HEK293 (cell line): ENCODE measurements at regions not wholly inside any gene's neighbourhood (a gene's known extent, or its start where the extent isn't known, plus 50 kb on each side); places are given as distances from the start of the nearest gene placed in this dataset.

Experiments used
- CTCF ChIA-PET: fragments of 350-600 bp; formaldehyde crosslinking; extraction: SDS; loops from one replicate; lab custom pipeline; 2021; ENCODE audit warnings: antibody characterized with exemption; lab: Yijun Ruan, JAX
- POLR2A ChIA-PET: fragments of 300-600 bp; formaldehyde crosslinking; extraction: SDS; loops from one replicate; lab custom pipeline; 2020; ENCODE audit warnings: antibody characterized with exemption, inconsistent platforms; lab: Yijun Ruan, JAX
- H3K27ac ChIP-seq: fragments of 200-500 bp; sonication (Bioruptor generic); 2 replicates; pipeline ENCODE4 v1.5.1; 2014; ENCODE audit warnings: low read depth, low read length, control low read depth, inconsistent platforms; ENCODE audit errors: extremely low read depth
- H3K36me3 ChIP-seq, 2 experiments: fragments of 200-500 bp in 1 of 2; sonication (Bioruptor generic) in 1 of 2; 1 replicate in 1 of 2; 2 replicates in 1 of 2; pipeline ENCODE4 v1.5.1; 2014 to 2017; ENCODE audit warnings: inconsistent platforms in 2 of 2, low read length in 2 of 2; ENCODE audit not compliant: control insufficient read depth in 2 of 2, insufficient read depth in 1 of 2
- H3K4me1 ChIP-seq: fragments of 200-500 bp; sonication (Bioruptor generic); 2 replicates; pipeline ENCODE4 v1.5.1; 2014; ENCODE audit warnings: mild to moderate bottlenecking, low read length, inconsistent platforms; ENCODE audit not compliant: control insufficient read depth, insufficient read depth
- H3K4me3 ChIP-seq: 2 replicates; pipeline ENCODE4 v1.5.1; 2011; ENCODE audit warnings: low read depth, mild to moderate bottlenecking, control low read depth, low read length, moderate library complexity
- H3K9me3 ChIP-seq: fragments of 200-500 bp; sonication (Bioruptor generic); 2 replicates; pipeline ENCODE4 v1.5.1; 2014; ENCODE audit warnings: low read depth, low read length, inconsistent platforms; ENCODE audit not compliant: control insufficient read depth, insufficient read depth
- BCL11B ChIP-seq: fragments of 450-650 bp; formaldehyde crosslinking; IDR thresholded peaks from 2 replicates; pipeline ENCODE4 v1.5.1; 2016; ENCODE audit warnings: low read depth, missing biosample characterization, missing genetic modification characterization
- GLIS1 ChIP-seq: fragments of 450-650 bp; formaldehyde crosslinking; IDR thresholded peaks from 2 replicates; pipeline ENCODE4 v1.5.1; 2016; ENCODE audit warnings: missing biosample characterization, missing genetic modification characterization
- HOXD13 ChIP-seq: sonication (generic); formaldehyde crosslinking; IDR thresholded peaks from 2 replicates; pipeline ENCODE4 v1.8.0; 2022; ENCODE audit warnings: missing genetic modification reagents, borderline replicate concordance
- KLF1 ChIP-seq: fragments of 450-650 bp; formaldehyde crosslinking; IDR thresholded peaks from 2 replicates; pipeline ENCODE4 v1.5.1; 2016; ENCODE audit warnings: missing biosample characterization, missing genetic modification characterization
- KLF10 ChIP-seq: fragments of 450-650 bp; IDR thresholded peaks from 2 replicates; pipeline ENCODE4 v1.5.1; 2018; ENCODE audit warnings: missing biosample characterization, mild to moderate bottlenecking, missing genetic modification characterization
- MZF1 ChIP-seq: fragments of 450-650 bp; formaldehyde crosslinking; IDR thresholded peaks from 2 replicates; pipeline ENCODE4 v1.5.1; 2017; ENCODE audit warnings: missing biosample characterization, missing genetic modification characterization, borderline replicate concordance
- REST ChIP-seq: fragments of 450-650 bp; formaldehyde crosslinking; IDR thresholded peaks from 2 replicates; pipeline ENCODE4 v1.5.1; 2016; ENCODE audit warnings: missing biosample characterization, missing genetic modification characterization
- SALL2 ChIP-seq: fragments of 450-650 bp; formaldehyde crosslinking; IDR thresholded peaks from 2 replicates; pipeline ENCODE4 v1.5.0; 2017; ENCODE audit warnings: missing biosample characterization, mild to moderate bottlenecking, missing genetic modification characterization, borderline replicate concordance
- ZFP69B ChIP-seq: fragments of 450-650 bp; formaldehyde crosslinking; IDR thresholded peaks from 2 replicates; pipeline ENCODE4 v1.5.1; 2016; ENCODE audit warnings: missing biosample characterization, missing genetic modification characterization
- ZNF114 ChIP-seq: fragments of 450-650 bp; formaldehyde crosslinking; IDR thresholded peaks from 2 replicates; pipeline ENCODE4 v1.5.0; 2017; ENCODE audit warnings: missing biosample characterization, missing genetic modification characterization
- ZNF148 ChIP-seq: fragments of 450-650 bp; formaldehyde crosslinking; IDR thresholded peaks from 2 replicates; pipeline ENCODE4 v1.5.0; 2017; ENCODE audit warnings: missing biosample characterization, missing genetic modification characterization, borderline replicate concordance
- ZNF169 ChIP-seq: fragments of 450-650 bp; formaldehyde crosslinking; IDR thresholded peaks from 2 replicates; pipeline ENCODE4 v1.5.1; 2016; ENCODE audit warnings: missing biosample characterization, missing genetic modification characterization
- ZNF18 ChIP-seq: fragments of 450-650 bp; formaldehyde crosslinking; IDR thresholded peaks from 2 replicates; pipeline ENCODE4 v1.5.1; 2016; ENCODE audit warnings: missing biosample characterization, missing genetic modification characterization
- ZNF184 ChIP-seq: fragments of 450-650 bp; IDR thresholded peaks from 2 replicates; pipeline ENCODE4 v1.5.1; 2018; ENCODE audit warnings: missing biosample characterization, mild to moderate bottlenecking, missing genetic modification characterization
- ZNF221 ChIP-seq: fragments of 450-650 bp; formaldehyde crosslinking; IDR thresholded peaks from 2 replicates; pipeline ENCODE4 v1.5.1; 2017; ENCODE audit warnings: missing biosample characterization, missing genetic modification characterization, borderline replicate concordance
- ZNF223 ChIP-seq: fragments of 450-650 bp; formaldehyde crosslinking; IDR thresholded peaks from 2 replicates; pipeline ENCODE4 v1.5.1; 2016; ENCODE audit warnings: missing biosample characterization, missing genetic modification characterization
- ZNF248 ChIP-seq: fragments of 450-650 bp; formaldehyde crosslinking; IDR thresholded peaks from 2 replicates; pipeline ENCODE4 v1.5.1; 2017; ENCODE audit warnings: missing biosample characterization, missing genetic modification characterization
- ZNF26 ChIP-seq: fragments of 450-650 bp; formaldehyde crosslinking; IDR thresholded peaks from 2 replicates; pipeline ENCODE4 v1.5.1; 2016; ENCODE audit warnings: missing biosample characterization, missing genetic modification characterization
- ZNF335 ChIP-seq: fragments of 450-650 bp; formaldehyde crosslinking; conservative IDR thresholded peaks from 2 replicates; pipeline ENCODE4 v1.5.1; 2016; ENCODE audit warnings: missing biosample characterization, missing genetic modification characterization
- ZNF433 ChIP-seq: fragments of 450-650 bp; formaldehyde crosslinking; IDR thresholded peaks from 2 replicates; pipeline ENCODE4 v1.5.1; 2016; ENCODE audit warnings: missing biosample characterization, missing genetic modification characterization, low read depth
- ZNF521 ChIP-seq: fragments of 450-650 bp; formaldehyde crosslinking; IDR thresholded peaks from 2 replicates; pipeline ENCODE4 v1.5.1; 2017; ENCODE audit warnings: missing biosample characterization, mild to moderate bottlenecking, missing genetic modification characterization
- ZNF560 ChIP-seq: fragments of 450-650 bp; formaldehyde crosslinking; IDR thresholded peaks from 2 replicates; pipeline ENCODE4 v1.5.1; 2017; ENCODE audit warnings: missing biosample characterization, missing genetic modification characterization, borderline replicate concordance
- ZNF645 ChIP-seq: fragments of 450-650 bp; formaldehyde crosslinking; IDR thresholded peaks from 2 replicates; pipeline ENCODE4; 2016; ENCODE audit warnings: missing biosample characterization, missing genetic modification characterization
- ZNF677 ChIP-seq: fragments of 450-650 bp; IDR thresholded peaks from 2 replicates; pipeline ENCODE4 v1.5.0; 2018; ENCODE audit warnings: missing biosample characterization, mild to moderate bottlenecking, missing genetic modification characterization, moderate library complexity
- ZNF747 ChIP-seq: fragments of 450-650 bp; formaldehyde crosslinking; IDR thresholded peaks from 2 replicates; pipeline ENCODE4 v1.5.1; 2016; ENCODE audit warnings: missing biosample characterization, missing genetic modification characterization
- ZNF777 ChIP-seq: fragments of 450-650 bp; formaldehyde crosslinking; IDR thresholded peaks from 2 replicates; pipeline ENCODE4 v1.5.1; 2017; ENCODE audit warnings: missing biosample characterization, missing genetic modification characterization, borderline replicate concordance

GRCh38 chrX:1139185-1139500 lies 73.3 kb downstream of the CRLF2 start:
- H3K36me3 ChIP-seq, result no peaks in the 10 kb centered on the region
- POLR2A ChIA-PET, result no interaction called here

GRCh38 chrX:1138476-1139184 lies 73.8 kb downstream of the CRLF2 start:
- POLR2A ChIA-PET, result no interaction called here
- Histone ChIP-seq H3K4me1 (no peaks in the 10 kb centered on the region), H3K27ac (no peak overlapping the region), H3K9me3 (no peaks in the 10 kb centered on the region), H3K36me3 (no peaks in the 10 kb centered on the region), H3K4me3 (no peak overlapping the region)
- CTCF ChIA-PET, result no interaction called here
- no peak for TF ChIP-seq BCL11B
- no peak for TF ChIP-seq ZNF747
- TF ChIP-seq ZNF645, result no peak
- no peak for TF ChIP-seq ZNF18 (tag by site-specific recombination)
- no peak for TF ChIP-seq MZF1 (tag by site-specific recombination)
- TF ChIP-seq HOXD13 (CRISPR knock-in tag), result no peak
- no peak for TF ChIP-seq ZNF169
- TF ChIP-seq ZNF521 (tag by site-specific recombination), result no peak
- no peak for TF ChIP-seq ZNF677 (tag by site-specific recombination)
- no peak for TF ChIP-seq REST
- TF ChIP-seq SALL2 (tag by site-specific recombination), result no peak
- TF ChIP-seq ZNF335 (tag by site-specific recombination), result no peak
- no peak for TF ChIP-seq ZNF114 (tag by site-specific recombination)
- no peak for TF ChIP-seq ZNF433 (tag by site-specific recombination)
- TF ChIP-seq ZNF26 (tag by site-specific recombination), result no peak

More at GRCh38 chrX:1139185-1139500, 73.3 kb downstream of the CRLF2 start:
- Histone ChIP-seq H3K27ac (no peak overlapping the region), H3K4me3 (no peak overlapping the region), H3K4me1 (no peaks in the 10 kb centered on the region), H3K9me3 (no peaks in the 10 kb centered on the region)
- TF ChIP-seq KLF10 (tag by site-specific recombination) (no peak), KLF1 (tag by site-specific recombination) (no peak), ZNF777 (no peak), ZNF221 (no peak), ZNF560 (tag by site-specific recombination) (no peak), ZNF223 (tag by site-specific recombination) (no peak), ZFP69B (no peak), GLIS1 (tag by site-specific recombination) (no peak), ZNF248 (tag by site-specific recombination) (no peak), ZNF148 (tag by site-specific recombination) (no peak), ZNF184 (tag by site-specific recombination) (no peak), HOXD13 (CRISPR knock-in tag) (no peak)
- CTCF ChIA-PET, result no interaction called here
